ENCODE measurements at regions not wholly inside any gene's neighbourhood (a gene's known extent, or its start where the extent isn't known, plus 50 kb on each side); places are given as distances from the start of the nearest gene placed in this dataset.

- Histone ChIP-seq H3K36me3 (ENCODE audit: control insufficient read depth in 2 of 2, insufficient read depth in 1 of 2, low read length in 2 of 2) (no peaks in the 10 kb centered on the region), H3K9me3 (ENCODE audit: control insufficient read depth, insufficient read depth, low read depth, low read length) (no peaks in the 10 kb centered on the region), H3K4me1 (ENCODE audit: control insufficient read depth, insufficient read depth, low read length) (no peaks in the 10 kb centered on the region), H3K27ac (ENCODE audit: extremely low read depth, low read depth, low read length) (no peak overlapping the region), H3K4me3 (ENCODE audit: low read depth, low read length) (no peak overlapping the region)
- TF ChIP-seq PRDM1 (tag by site-specific recombination; IDR thresholded peaks at IDR 0.05) (no peak), ZNF335 (tag by site-specific recombination; conservative IDR thresholded peaks at IDR 0.05) (no peak), ZNF140 (tag by site-specific recombination; IDR thresholded peaks at IDR 0.05) (no peak), ZNF114 (tag by site-specific recombination; IDR thresholded peaks at IDR 0.05) (no peak), SCRT2 (tag by site-specific recombination; IDR thresholded peaks at IDR 0.05) (no peak), SETDB1 (IDR thresholded peaks at IDR 0.05; ENCODE audit: insufficient read length, low read length) (no peak), ZSCAN30 (tag by site-specific recombination; IDR thresholded peaks at IDR 0.05) (no peak), ZNF155 (tag by site-specific recombination; IDR thresholded peaks at IDR 0.05) (no peak), ZNF16 (tag by site-specific recombination; IDR thresholded peaks at IDR 0.05; ENCODE audit: low read depth) (no peak), ZNF544 (tag by site-specific recombination; IDR thresholded peaks at IDR 0.05) (no peak), EGR2 (tag by site-specific recombination; IDR thresholded peaks at IDR 0.05; ENCODE audit: low read depth) (no peak), IKZF3 (tag by site-specific recombination; IDR thresholded peaks at IDR 0.05) (no peak), ZNF175 (tag by site-specific recombination; IDR thresholded peaks at IDR 0.05) (no peak), ZNF214 (tag by site-specific recombination; IDR thresholded peaks at IDR 0.05; ENCODE audit: borderline replicate concordance) (no peak), OVOL3 (tag by site-specific recombination; IDR thresholded peaks at IDR 0.05) (no peak), ZNF449 (tag by site-specific recombination; IDR thresholded peaks at IDR 0.05) (no peak), KLF17 (tag by site-specific recombination; IDR thresholded peaks at IDR 0.05) (no peak), ZNF221 (tag by site-specific recombination; IDR thresholded peaks at IDR 0.05; ENCODE audit: borderline replicate concordance) (no peak), ZFP41 (tag by site-specific recombination; IDR thresholded peaks at IDR 0.05; ENCODE audit: borderline replicate concordance) (no peak), GLI2 (tag by site-specific recombination; IDR thresholded peaks at IDR 0.05; ENCODE audit: borderline replicate concordance, low read depth) (no peak)
- CTCF ChIA-PET = no interaction called here
- POLR2A ChIA-PET = no interaction called here
These were observed 925.8 kb downstream of the C4orf33 start for GRCh38 chr4:130021706-130022105.

- no peak for TF ChIP-seq SALL2 (tag by site-specific recombination; IDR thresholded peaks at IDR 0.05; ENCODE audit: borderline replicate concordance)
- TF ChIP-seq ZNF624 (tag by site-specific recombination; IDR thresholded peaks at IDR 0.05) = no peak
- no peak for TF ChIP-seq ZNF292 (tag by site-specific recombination; IDR thresholded peaks at IDR 0.05; ENCODE audit: borderline replicate concordance, low read depth)
- no peak for TF ChIP-seq ZNF311 (tag by site-specific recombination; IDR thresholded peaks at IDR 0.05; ENCODE audit: borderline replicate concordance)
- TF ChIP-seq ZNF239 (tag by site-specific recombination; IDR thresholded peaks at IDR 0.05) = no peak
- TF ChIP-seq KLF17 (tag by site-specific recombination; IDR thresholded peaks at IDR 0.05) = no peak
- no peak for TF ChIP-seq GLI4 (tag by site-specific recombination; IDR thresholded peaks at IDR 0.05)
- no peak for TF ChIP-seq ATF2 (tag by site-specific recombination; IDR thresholded peaks at IDR 0.05; ENCODE audit: low read depth)
- TF ChIP-seq TSHZ1 (tag by site-specific recombination; IDR thresholded peaks at IDR 0.05; ENCODE audit: borderline replicate concordance) = no peak
- no peak for TF ChIP-seq ZXDB (tag by site-specific recombination; IDR thresholded peaks at IDR 0.05)
- no peaks in the 10 kb centered on the region for H3K36me3 ChIP-seq (ENCODE audit: control insufficient read depth in 2 of 2, insufficient read depth in 1 of 2, low read length in 2 of 2)
- H3K4me1 ChIP-seq (ENCODE audit: control insufficient read depth, insufficient read depth, low read length) = no peaks in the 10 kb centered on the region
- POLR2A ChIA-PET = no interaction called here
- CTCF ChIA-PET = no interaction called here
- no peaks in the 10 kb centered on the region for H3K9me3 ChIP-seq (ENCODE audit: control insufficient read depth, insufficient read depth, low read depth, low read length)
- no peak overlapping the region for H3K27ac ChIP-seq (ENCODE audit: extremely low read depth, low read depth, low read length)
- no peak overlapping the region for H3K4me3 ChIP-seq (ENCODE audit: low read depth, low read length)
These were observed 927.1 kb downstream of the C4orf33 start for GRCh38 chr4:130023088-130023487.

All from HEK293 (cell line).